GM18519 (cell line): ENCODE measurements at regions not wholly inside any gene's neighbourhood (a gene's known extent, or its start where the extent isn't known, plus 50 kb on each side); places are given as distances from the start of the nearest gene placed in this dataset.

Experiments
- ATAC-seq: cut with Tn5 transposase; IDR thresholded peaks from one replicate; pipeline ENCODE4 v1.9.1; 2021; ENCODE audit warnings: mild to moderate bottlenecking, moderate library complexity; ENCODE audit not compliant: unreplicated experiment, low FRiP score

GRCh38 chr18:41004324-41004723, 950.7 kb upstream of the PIK3C3 start:
- ATAC-seq, result no peak

- ATAC-seq, result no peak
Measured at GRCh38 chr18:40995529-40995928, 959.5 kb upstream of the PIK3C3 start.

GRCh38 chr18:40993363-40993762, 961.7 kb upstream of the PIK3C3 start:
- no peak for ATAC-seq

GRCh38 chr18:40987581-40987980, 967.5 kb upstream of the PIK3C3 start:
- ATAC-seq, result no peak

GRCh38 chr18:40985436-40985835, 969.6 kb upstream of the PIK3C3 start:
- ATAC-seq, result no peak

GRCh38 chr18:40984856-40985255, 970.2 kb upstream of the PIK3C3 start:
- ATAC-seq, result no peak

- ATAC-seq, result no peak
Measured at GRCh38 chr18:40983835-40984234, 971.2 kb upstream of the PIK3C3 start.

GRCh38 chr18:40980171-40980570, 974.9 kb upstream of the PIK3C3 start:
- no peak for ATAC-seq

- no peak for ATAC-seq
Measured at GRCh38 chr18:40976050-40976449, 979.0 kb upstream of the PIK3C3 start.

GRCh38 chr18:40974448-40974847, 980.6 kb upstream of the PIK3C3 start:
- no peak for ATAC-seq

- ATAC-seq, result no peak
Measured at GRCh38 chr18:40962784-40963183, 992.2 kb upstream of the PIK3C3 start.

- no peak for ATAC-seq
Measured at GRCh38 chr18:40957533-40958070, 997.4 kb upstream of the PIK3C3 start.

- ATAC-seq, result no peak
Measured at GRCh38 chr18:40956213-40956612, 998.8 kb upstream of the PIK3C3 start.

GRCh38 chr18:40955351-40955750, 999.7 kb upstream of the PIK3C3 start:
- ATAC-seq, result no peak

GRCh38 chr18:40949114-40949950, 1005.7 kb upstream of the PIK3C3 start:
- ATAC-seq, result no peak

- ATAC-seq, result no peak
Measured at GRCh38 chr18:40944576-40944975, 1010.5 kb upstream of the PIK3C3 start.

- ATAC-seq, result no peak
Measured at GRCh38 chr18:40939656-40940515, 1015.1 kb upstream of the PIK3C3 start.

- ATAC-seq, result no peak
Measured at GRCh38 chr18:40938615-40939014, 1016.4 kb upstream of the PIK3C3 start.

- no peak for ATAC-seq
Measured at GRCh38 chr18:40937386-40937785, 1017.6 kb upstream of the PIK3C3 start.

GRCh38 chr18:40935423-40935822, 1019.6 kb upstream of the PIK3C3 start:
- ATAC-seq, result no peak

- no peak for ATAC-seq
Measured at GRCh38 chr18:40932862-40933261, 1022.2 kb upstream of the PIK3C3 start.
